HG02885 (cell line): ENCODE measurements at regions not wholly inside any gene's neighbourhood (a gene's known extent, or its start where the extent isn't known, plus 50 kb on each side); places are given as distances from the start of the nearest gene placed in this dataset.
"Not testable (repeated sequence)": the region's sequence is repeated elsewhere in the genome, so short reads cannot be mapped to it uniquely, and the experiment has no call there.

Source experiments
- ATAC-seq: cut with Tn5 transposase; IDR thresholded peaks from one replicate; pipeline ENCODE4 v1.9.1; 2021; ENCODE audit warnings: mild to moderate bottlenecking; ENCODE audit not compliant: unreplicated experiment, poor library complexity

- ATAC-seq = peak; percentile 54
Measured at GRCh38 chr12:89882050-89882449, 173.4 kb upstream of the ATP2B1 start.

- ATAC-seq = peak; percentile 91
Measured at GRCh38 chr12:89880690-89881350, 172.2 kb upstream of the ATP2B1 start.

- ATAC-seq = no peak
Measured at GRCh38 chr12:89879766-89880165, 171.1 kb upstream of the ATP2B1 start.

GRCh38 chr12:89878950-89879349 is 170.3 kb upstream of the ATP2B1 start:
- ATAC-seq = no peak

GRCh38 chr12:89878327-89878726 is 169.7 kb upstream of the ATP2B1 start:
- no peak for ATAC-seq

- no peak for ATAC-seq
Measured at GRCh38 chr12:89877671-89878070, 169.0 kb upstream of the ATP2B1 start.

GRCh38 chr12:89877136-89877535 is 168.5 kb upstream of the ATP2B1 start:
- no peak for ATAC-seq

GRCh38 chr12:89875809-89876208 is 167.2 kb upstream of the ATP2B1 start:
- no peak for ATAC-seq

- no peak for ATAC-seq
Measured at GRCh38 chr12:89875225-89875624, 166.6 kb upstream of the ATP2B1 start.

GRCh38 chr12:89874146-89874545 is 165.5 kb upstream of the ATP2B1 start:
- no peak for ATAC-seq

- peak; percentile 62 for ATAC-seq
Measured at GRCh38 chr12:89873745-89874144, 165.1 kb upstream of the ATP2B1 start.

- no peak for ATAC-seq
Measured at GRCh38 chr12:89872922-89873630, 164.4 kb upstream of the ATP2B1 start.

GRCh38 chr12:89870413-89871184 is 162.0 kb upstream of the ATP2B1 start:
- no peak for ATAC-seq

- not testable (repeated sequence) for ATAC-seq
Measured at GRCh38 chr12:89867611-89868010, 159.0 kb upstream of the ATP2B1 start.

- ATAC-seq = no peak
Measured at GRCh38 chr12:89864411-89864810, 155.8 kb upstream of the ATP2B1 start.

- ATAC-seq = peak; percentile 27
Measured at GRCh38 chr12:89863968-89864367, 155.3 kb upstream of the ATP2B1 start.

GRCh38 chr12:89863493-89863938 is 154.9 kb upstream of the ATP2B1 start:
- ATAC-seq = peak; percentile 71

GRCh38 chr12:89862511-89863445 is 154.1 kb upstream of the ATP2B1 start:
- ATAC-seq = peak; percentile 56

GRCh38 chr12:89861086-89861485 is 152.4 kb upstream of the ATP2B1 start:
- ATAC-seq = no peak
